GM19025 (cell line): ENCODE measurements at regions not wholly inside any gene's neighbourhood (a gene's known extent, or its start where the extent isn't known, plus 50 kb on each side); places are given as distances from the start of the nearest gene placed in this dataset.
"Not testable (repeated sequence)": the region's sequence is repeated elsewhere in the genome, so short reads cannot be mapped to it uniquely, and the experiment has no call there.

Source experiments
- ATAC-seq: cut with Tn5 transposase; IDR thresholded peaks from one replicate; pipeline ENCODE4 v1.9.1; 2021; ENCODE audit warnings: mild to moderate bottlenecking, low read depth, moderate library complexity; ENCODE audit not compliant: unreplicated experiment

GRCh38 chr4:23423540-23423939 is 466.3 kb downstream of the PPARGC1A start:
- ATAC-seq = no peak

GRCh38 chr4:23422878-23423277 is 467.0 kb downstream of the PPARGC1A start:
- ATAC-seq = no peak

GRCh38 chr4:23413631-23414030 is 476.2 kb downstream of the PPARGC1A start:
- ATAC-seq = no peak

DNA sequence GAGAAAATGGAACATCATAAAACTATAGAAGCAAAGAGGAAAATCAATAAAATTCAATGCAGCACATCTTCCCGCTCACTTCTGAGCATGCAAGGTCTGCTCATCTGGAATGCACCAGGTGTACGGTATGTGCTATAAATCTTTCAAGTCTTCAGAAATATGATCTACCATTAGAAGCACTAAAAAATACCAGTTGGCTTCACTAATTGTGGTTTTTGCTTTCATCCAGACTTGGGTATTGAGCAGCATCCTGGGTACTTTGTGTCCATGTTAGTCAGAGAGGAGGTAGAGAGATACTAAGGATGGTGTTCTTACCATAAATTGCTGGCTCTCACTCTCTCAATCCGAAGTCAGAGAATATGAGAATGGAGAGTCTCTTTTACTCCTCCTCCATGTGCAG is 477.1 kb downstream of the PPARGC1A start:
- ATAC-seq = no peak

DNA sequence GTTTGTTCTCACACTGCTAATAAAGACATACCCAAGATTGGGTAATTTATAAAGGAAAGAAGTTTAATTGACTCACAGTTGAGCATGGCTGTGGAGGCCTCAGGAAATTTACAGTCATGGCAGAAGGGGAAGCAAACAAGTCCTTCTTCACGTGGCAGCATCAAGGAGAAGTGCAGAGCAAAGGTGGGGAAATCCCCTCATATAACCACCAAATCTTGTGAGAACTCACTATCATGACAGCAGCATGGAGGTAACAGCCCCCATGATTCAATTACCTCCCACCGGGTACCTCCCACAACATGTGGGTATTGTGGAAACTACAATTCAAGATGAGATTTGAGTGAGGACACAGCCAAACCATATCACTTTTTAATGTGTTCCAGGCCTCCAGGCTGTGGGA is 480.9 kb downstream of the PPARGC1A start:
- ATAC-seq = not testable (repeated sequence)

- ATAC-seq = no peak
Measured at GRCh38 chr4:23401572-23401971, 488.3 kb downstream of the PPARGC1A start.

DNA sequence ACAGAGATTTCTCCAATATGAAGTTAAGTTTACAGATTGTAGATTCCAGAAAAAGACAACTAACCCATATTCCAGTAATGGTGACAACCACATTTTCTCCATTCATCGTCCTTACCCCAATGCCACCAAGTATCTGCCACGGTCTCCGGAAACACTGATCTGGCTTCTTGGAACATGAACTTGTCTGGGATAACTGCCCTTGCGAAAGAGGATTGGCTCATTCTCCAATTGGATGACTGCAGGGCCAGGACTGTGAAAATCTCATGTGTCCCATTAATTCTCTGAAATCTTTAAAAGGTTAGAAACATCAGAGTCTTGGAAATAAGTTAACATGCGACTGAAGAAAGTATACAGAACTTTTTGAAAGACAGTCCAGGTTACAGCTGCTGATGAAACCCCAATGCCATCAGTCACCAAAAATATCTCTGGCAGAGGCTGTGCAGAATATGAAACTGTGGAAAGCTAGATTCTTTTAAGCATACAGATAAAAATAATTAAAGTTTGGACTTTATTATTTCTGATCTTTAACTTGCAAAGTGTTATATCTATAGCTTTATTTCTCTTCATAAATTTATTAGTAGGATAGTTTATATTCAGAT is 496.9 kb downstream of the PPARGC1A start:
- ATAC-seq = no peak

DNA sequence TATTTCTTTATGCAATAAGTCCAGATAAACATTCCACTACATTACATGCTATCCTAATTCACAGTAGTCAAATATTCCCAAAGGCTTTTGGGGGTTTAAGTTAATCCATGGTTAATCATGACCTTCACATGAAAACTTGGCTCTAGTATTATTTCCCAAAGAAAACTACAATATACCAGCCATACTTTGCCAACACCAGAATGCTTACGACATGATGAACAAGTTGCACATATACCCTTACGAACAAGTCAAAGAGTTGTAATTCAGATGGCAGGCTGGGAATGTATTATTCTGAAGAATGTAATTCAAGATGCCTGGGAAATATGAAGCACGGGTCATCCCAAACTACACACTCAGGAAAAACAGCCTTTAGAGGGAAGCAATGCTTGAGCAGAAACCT is 499.6 kb downstream of the PPARGC1A start:
- ATAC-seq = no peak

DNA sequence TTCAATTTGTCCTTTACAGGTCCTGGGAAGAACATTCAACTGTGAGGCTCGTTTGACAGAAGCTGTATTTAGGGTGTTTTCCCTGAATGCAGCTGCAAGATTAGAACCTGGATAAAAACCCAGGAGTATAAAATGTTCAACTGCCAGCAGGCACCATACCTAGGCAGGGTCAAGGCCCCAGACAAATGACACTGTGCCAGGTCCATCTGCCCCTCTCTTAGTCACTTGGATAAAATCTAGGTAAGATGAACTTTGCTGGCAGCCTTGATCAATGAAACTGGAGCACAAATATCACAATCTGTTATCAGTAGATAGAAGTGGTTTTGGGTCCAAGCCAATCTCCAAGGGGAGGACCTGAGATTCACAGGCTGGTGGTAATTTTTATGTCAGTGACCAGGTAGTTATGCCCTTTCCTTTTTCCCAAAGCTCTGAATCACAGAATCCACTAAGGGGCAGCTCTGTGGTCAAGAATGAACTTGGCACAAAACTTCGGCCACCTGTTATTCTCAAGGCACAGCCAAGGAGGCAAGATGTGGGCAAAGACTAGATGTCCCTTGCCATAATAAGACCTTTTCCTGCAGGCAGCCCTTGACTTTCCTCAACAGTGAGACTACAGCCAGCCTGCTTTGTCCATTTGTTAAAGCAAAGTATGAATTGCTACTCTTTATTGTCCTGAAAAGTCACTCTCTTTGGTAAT is 501.0 kb downstream of the PPARGC1A start:
- ATAC-seq = no peak

- ATAC-seq = no peak
Measured at GRCh38 chr4:23388255-23388654, 501.6 kb downstream of the PPARGC1A start.

- ATAC-seq = no peak
Measured at GRCh38 chr4:23384741-23385140, 505.1 kb downstream of the PPARGC1A start.

GRCh38 chr4:23382879-23383278 is 507.0 kb downstream of the PPARGC1A start:
- no peak for ATAC-seq

DNA sequence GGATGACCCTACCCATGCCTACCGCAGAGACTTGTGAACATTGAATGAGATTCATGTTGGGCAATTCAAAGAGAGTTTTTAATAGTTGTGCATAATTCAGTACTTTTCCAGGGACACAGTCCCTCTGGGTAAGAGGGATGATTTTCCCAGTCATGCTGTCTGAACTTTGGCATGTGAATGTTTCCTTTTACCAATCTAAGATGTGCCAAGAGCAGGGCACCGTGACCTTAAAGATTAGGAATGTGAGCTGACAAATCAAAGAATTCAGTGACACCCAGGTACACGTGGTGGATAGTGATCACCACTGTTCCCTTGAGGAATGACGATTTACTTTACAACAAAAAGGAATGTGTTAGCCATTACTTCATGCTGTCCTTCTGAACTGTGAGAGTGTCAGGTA is 515.6 kb downstream of the PPARGC1A start:
- ATAC-seq = no peak

DNA sequence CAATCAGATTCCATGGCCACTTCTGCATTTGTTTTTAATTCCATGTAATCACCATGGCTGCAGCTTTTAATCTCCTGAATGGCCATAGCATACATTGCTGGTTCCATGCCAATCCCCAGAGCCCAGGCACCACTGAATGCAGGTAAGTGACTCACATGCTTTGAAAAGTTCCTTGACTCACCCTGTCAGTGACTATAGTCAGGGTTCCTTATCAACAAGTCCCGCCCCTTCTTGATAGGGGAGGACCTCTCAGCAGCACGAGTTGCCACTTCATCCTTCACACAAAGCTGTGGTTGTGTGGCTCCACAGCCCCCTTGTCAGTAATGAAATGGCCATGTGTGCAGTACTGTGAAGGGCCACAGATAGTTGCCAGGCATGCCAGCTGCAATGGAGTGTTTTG is 516.6 kb downstream of the PPARGC1A start:
- ATAC-seq = no peak

- ATAC-seq = no peak
Measured at GRCh38 chr4:23371533-23371932, 518.3 kb downstream of the PPARGC1A start.

DNA sequence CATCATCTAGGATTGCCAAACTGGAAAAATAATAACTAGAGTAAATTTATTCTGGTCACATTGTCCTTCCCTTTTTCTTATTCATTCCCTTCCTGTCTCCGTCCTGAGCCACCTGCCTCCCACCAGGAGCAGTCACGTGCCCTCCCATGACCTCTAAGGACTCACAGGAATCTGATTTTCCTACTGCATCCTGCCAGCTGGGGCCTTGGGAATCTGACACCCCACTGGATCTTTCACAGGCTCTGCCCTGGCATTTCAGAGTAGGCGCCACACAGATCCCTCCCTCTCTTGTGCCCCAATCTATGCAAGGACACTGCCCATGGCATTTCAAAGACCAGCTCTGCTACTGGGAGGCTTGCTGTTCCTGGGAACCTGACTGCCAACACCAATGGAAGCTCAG is 520.5 kb downstream of the PPARGC1A start:
- ATAC-seq = no peak

DNA sequence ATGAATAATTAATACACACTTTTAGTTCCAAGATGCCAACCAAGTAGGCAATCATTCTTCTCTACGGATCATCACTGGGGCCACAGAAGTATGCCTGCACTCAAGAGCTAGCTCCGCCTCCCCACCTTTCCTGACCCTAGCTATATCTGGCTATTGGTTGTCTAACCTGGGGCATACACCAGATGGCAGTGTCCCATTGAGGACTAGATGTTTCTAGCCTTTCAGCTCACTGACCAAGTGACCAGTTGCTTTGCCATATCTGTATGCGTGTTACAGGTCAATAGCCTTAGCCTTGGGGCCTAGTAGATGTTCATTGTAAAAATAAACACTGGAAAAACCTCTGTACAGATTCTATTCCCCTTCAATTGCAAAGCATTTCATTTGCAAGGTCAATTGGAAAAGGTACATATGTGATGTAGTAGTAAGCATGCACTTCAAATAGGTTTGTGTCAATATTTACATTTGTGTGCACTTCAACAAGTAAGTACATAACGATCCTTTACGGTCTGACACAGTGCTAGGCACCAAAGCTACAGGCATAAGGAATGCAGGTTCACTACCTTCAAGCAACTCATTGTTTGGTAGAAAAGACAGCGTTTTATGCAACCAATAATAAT is 521.7 kb downstream of the PPARGC1A start:
- ATAC-seq = no peak

GRCh38 chr4:23366557-23366906 is 523.3 kb downstream of the PPARGC1A start:
- no peak for ATAC-seq

DNA sequence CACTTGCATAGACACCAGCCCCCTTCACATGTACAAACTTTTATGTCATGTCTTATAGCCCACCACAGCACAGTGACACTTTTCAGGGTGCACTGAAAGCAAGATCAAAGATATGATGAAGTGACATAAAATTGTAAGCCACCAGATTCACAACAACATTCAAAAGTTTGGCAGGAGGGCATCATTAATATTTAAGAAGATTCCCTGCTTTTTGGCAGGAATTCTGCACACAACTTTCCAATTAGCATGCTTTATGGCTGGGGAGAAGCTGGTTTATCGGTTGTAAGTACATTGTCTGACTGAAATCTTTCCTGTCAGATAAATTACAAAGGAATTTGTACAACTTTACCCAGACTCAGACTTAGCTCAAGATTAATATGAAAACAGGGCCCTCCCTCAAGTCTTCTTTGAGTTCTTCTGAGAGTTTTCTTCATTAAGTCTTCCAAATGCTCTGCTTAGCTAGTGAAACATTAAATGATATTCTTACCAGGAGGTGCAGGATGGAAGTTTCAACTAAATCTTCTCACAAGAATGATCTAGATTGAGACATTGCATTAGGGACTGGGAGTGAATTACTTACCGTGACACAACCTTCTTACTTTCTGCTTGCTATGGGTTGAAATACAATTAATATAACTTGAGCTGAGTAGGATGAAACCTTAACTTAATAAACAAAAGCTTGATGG is 523.8 kb downstream of the PPARGC1A start:
- ATAC-seq = no peak

GRCh38 chr4:23365086-23365485 is 524.8 kb downstream of the PPARGC1A start:
- ATAC-seq = no peak

GRCh38 chr4:23364167-23364566 is 525.7 kb downstream of the PPARGC1A start:
- no peak for ATAC-seq

DNA sequence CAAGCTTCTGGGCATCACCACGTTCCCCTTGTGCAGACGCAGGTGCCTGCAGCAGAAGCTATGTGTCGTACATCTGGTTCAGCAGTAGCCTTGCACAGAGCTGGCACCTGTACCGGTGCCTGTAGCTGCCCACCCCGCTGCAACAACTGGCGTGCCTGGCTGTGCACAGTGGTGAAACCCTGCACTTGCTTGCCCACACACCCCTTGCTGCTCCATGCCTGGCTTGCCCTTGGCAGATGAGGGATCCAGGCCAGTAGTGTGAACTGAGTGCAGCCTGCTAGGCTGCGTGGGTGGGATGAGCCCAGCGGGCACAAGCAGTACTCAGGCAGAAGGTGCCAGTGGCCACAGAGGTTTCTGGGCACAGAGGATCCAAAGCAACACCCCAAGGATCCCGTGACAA is 528.4 kb downstream of the PPARGC1A start:
- no peak for ATAC-seq
